ENCODE measurements at regions not wholly inside any gene's neighbourhood (a gene's known extent, or its start where the extent isn't known, plus 50 kb on each side); places are given as distances from the start of the nearest gene placed in this dataset.

- H3K79me2 ChIP-seq (ENCODE audit: insufficient read depth, low read length) = no peaks in the 10 kb centered on the region
- H3K27me3 ChIP-seq (ENCODE audit: low read length) = no peaks in the 10 kb centered on the region
- no peak overlapping the region for H2AFZ ChIP-seq (ENCODE audit: low read depth, low read length, severe bottlenecking)
- no peak for TF ChIP-seq CTCF (IDR thresholded peaks at IDR 0.05; ENCODE audit: insufficient read depth, low read length, poor library complexity, severe bottlenecking)
- TF ChIP-seq EZH2phosphoT487 (conservative IDR thresholded peaks at IDR 0.05; ENCODE audit: low read length) = no peak
- H3K36me3 ChIP-seq (ENCODE audit: low read length) = no peaks in the 10 kb centered on the region
- H3K27ac ChIP-seq (ENCODE audit: low read depth, low read length) = no peak overlapping the region
- no peak overlapping the region for H3K4me2 ChIP-seq (ENCODE audit: low read depth, low read length, poor library complexity, severe bottlenecking)
- H3F3A ChIP-seq (ENCODE audit: insufficient read depth) = no peaks in the 10 kb centered on the region
- no peak overlapping the region for H3K9ac ChIP-seq (ENCODE audit: low read length)
- no peaks in the 10 kb centered on the region for H3K9me2 ChIP-seq (replicated peaks; ENCODE audit: insufficient read depth, low read length)
- no peaks in the 10 kb centered on the region for H4K20me1 ChIP-seq (ENCODE audit: low read depth, low read length)
- H3K4me3 ChIP-seq (ENCODE audit: insufficient read depth, low read length, poor library complexity, severe bottlenecking) = no peak overlapping the region
- no peaks in the 10 kb centered on the region for H3K9me3 ChIP-seq (ENCODE audit: insufficient read depth, low read length)
Observed at GRCh38 chr3:132164469-132165092, 129.8 kb upstream of the CPNE4 start.

- H3K27ac ChIP-seq (ENCODE audit: low read depth, low read length) = no peak overlapping the region
- no peaks in the 10 kb centered on the region for H3K9me2 ChIP-seq (replicated peaks; ENCODE audit: insufficient read depth, low read length)
- no peaks in the 10 kb centered on the region for H4K20me1 ChIP-seq (ENCODE audit: low read depth, low read length)
- H3K36me3 ChIP-seq (ENCODE audit: low read length) = no peaks in the 10 kb centered on the region
- no peaks in the 10 kb centered on the region for H3K9me3 ChIP-seq (ENCODE audit: insufficient read depth, low read length)
- TF ChIP-seq EZH2phosphoT487 (conservative IDR thresholded peaks at IDR 0.05; ENCODE audit: low read length) (no peak), CTCF (IDR thresholded peaks at IDR 0.05; ENCODE audit: insufficient read depth, low read length, poor library complexity, severe bottlenecking) (no peak)
- H3K4me3 ChIP-seq (ENCODE audit: insufficient read depth, low read length, poor library complexity, severe bottlenecking) = no peak overlapping the region
- H3K79me2 ChIP-seq (ENCODE audit: insufficient read depth, low read length) = no peaks in the 10 kb centered on the region
- no peaks in the 10 kb centered on the region for H3F3A ChIP-seq (ENCODE audit: insufficient read depth)
- H2AFZ ChIP-seq (ENCODE audit: low read depth, low read length, severe bottlenecking) = no peak overlapping the region
- H3K9ac ChIP-seq (ENCODE audit: low read length) = no peak overlapping the region
- no peaks in the 10 kb centered on the region for H3K27me3 ChIP-seq (ENCODE audit: low read length)
- H3K4me2 ChIP-seq (ENCODE audit: low read depth, low read length, poor library complexity, severe bottlenecking) = no peak overlapping the region
Observed at GRCh38 chr3:132167870-132168269, 133.1 kb upstream of the CPNE4 start.

GRCh38 chr3:132174500-132174899 lies 139.7 kb upstream of the CPNE4 start:
- H3K9ac ChIP-seq (ENCODE audit: low read length) = no peak overlapping the region
- H3K27ac ChIP-seq (ENCODE audit: low read depth, low read length) = no peak overlapping the region
- no peak overlapping the region for H3K4me3 ChIP-seq (ENCODE audit: insufficient read depth, low read length, poor library complexity, severe bottlenecking)
- no peaks in the 10 kb centered on the region for H3K79me2 ChIP-seq (ENCODE audit: insufficient read depth, low read length)
- TF ChIP-seq CTCF (IDR thresholded peaks at IDR 0.05; ENCODE audit: insufficient read depth, low read length, poor library complexity, severe bottlenecking) (no peak), EZH2phosphoT487 (conservative IDR thresholded peaks at IDR 0.05; ENCODE audit: low read length) (no peak)
- no peaks in the 10 kb centered on the region for H3K27me3 ChIP-seq (ENCODE audit: low read length)
- no peak overlapping the region for H2AFZ ChIP-seq (ENCODE audit: low read depth, low read length, severe bottlenecking)
- no peaks in the 10 kb centered on the region for H3K9me3 ChIP-seq (ENCODE audit: insufficient read depth, low read length)
- no peak overlapping the region for H3K4me2 ChIP-seq (ENCODE audit: low read depth, low read length, poor library complexity, severe bottlenecking)
- H4K20me1 ChIP-seq (ENCODE audit: low read depth, low read length) = no peaks in the 10 kb centered on the region
- no peaks in the 10 kb centered on the region for H3F3A ChIP-seq (ENCODE audit: insufficient read depth)
- no peaks in the 10 kb centered on the region for H3K9me2 ChIP-seq (replicated peaks; ENCODE audit: insufficient read depth, low read length)
- no peaks in the 10 kb centered on the region for H3K36me3 ChIP-seq (ENCODE audit: low read length)

Data from SU-DHL-6 (cell line).